Ishikawa (cell line): ENCODE measurements at regions not wholly inside any gene's neighbourhood (a gene's known extent, or its start where the extent isn't known, plus 50 kb on each side); places are given as distances from the start of the nearest gene placed in this dataset.

ENCODE experiments used
- CEBPB ChIP-seq: IDR thresholded peaks from 2 replicates; pipeline ENCODE4 v1.6.1; 2012
- CREB1 ChIP-seq: IDR thresholded peaks from 2 replicates; pipeline ENCODE4 v1.6.1; 2012; ENCODE audit warnings: low read depth
- EGR1 ChIP-seq: IDR thresholded peaks from 2 replicates; pipeline ENCODE4 v1.6.1; 2012
- EP300 ChIP-seq: IDR thresholded peaks from 2 replicates; pipeline ENCODE4 v1.6.1; 2012; ENCODE audit warnings: borderline replicate concordance
- FOXM1 ChIP-seq: IDR thresholded peaks from 2 replicates; pipeline ENCODE4 v1.6.1; 2012; ENCODE audit warnings: low read depth, borderline replicate concordance
- NFIC ChIP-seq: IDR thresholded peaks from 2 replicates; pipeline ENCODE4 v1.6.1; 2012
- RAD21 ChIP-seq: IDR thresholded peaks from 2 replicates; pipeline ENCODE4 v1.6.1; 2012; ENCODE audit warnings: low read depth
- TAF1 ChIP-seq: IDR thresholded peaks from 2 replicates; pipeline ENCODE4 v1.6.1; 2012; ENCODE audit warnings: low read depth, mild to moderate bottlenecking
- TCF12 ChIP-seq: IDR thresholded peaks from 2 replicates; pipeline ENCODE4 v1.6.1; 2012; ENCODE audit warnings: low read depth
- TEAD4 ChIP-seq: IDR thresholded peaks from 2 replicates; pipeline ENCODE4 v1.6.1; 2012
- YY1 ChIP-seq: IDR thresholded peaks from 2 replicates; pipeline ENCODE4 v1.6.1; 2012; ENCODE audit warnings: low read depth
- ZBTB7A ChIP-seq: IDR thresholded peaks from 2 replicates; pipeline ENCODE4 v1.6.1; 2012; ENCODE audit warnings: low read depth
- TF ChIP-seq, protein P1 (sequence below): IDR thresholded peaks from 2 replicates; pipeline ENCODE4 v1.6.1; 2012
- TF ChIP-seq, protein P2 (sequence below): IDR thresholded peaks from 2 replicates; pipeline ENCODE4 v1.6.1; 2012; ENCODE audit warnings: low read depth, mild to moderate bottlenecking
- TF ChIP-seq, protein P3 (sequence below): IDR thresholded peaks from 2 replicates; pipeline ENCODE4 v1.6.1; 2012

DNA sequence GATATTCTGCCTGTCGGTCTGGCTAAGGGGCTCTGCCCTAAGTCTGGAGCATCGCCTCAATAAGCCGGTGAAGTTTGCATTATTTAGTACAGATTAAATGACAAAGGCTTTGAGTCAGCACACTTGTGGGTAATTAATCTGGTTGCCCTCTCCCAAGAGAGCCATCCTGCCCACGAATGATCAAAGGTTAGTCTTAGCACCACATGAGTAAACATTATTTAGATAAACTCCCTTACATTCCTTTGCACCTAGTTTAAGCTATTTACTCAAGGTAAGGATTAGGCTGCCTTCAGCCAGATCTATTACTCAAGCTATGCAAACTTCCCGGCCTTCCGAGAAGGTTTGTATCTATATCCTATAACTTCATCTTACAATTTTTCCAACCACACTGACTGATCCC is 572.1 kb downstream of the CHSY3 start:
- TF ChIP-seq NFIC (no peak), FOXM1 (no peak), TCF12 (no peak), TAF1 (no peak), TEAD4 (no peak), CEBPB (no peak), ZBTB7A (no peak), YY1 (no peak), RAD21 (no peak), EGR1 (no peak), CREB1 (no peak), EP300 (no peak)
- TF ChIP-seq, protein P1, sequence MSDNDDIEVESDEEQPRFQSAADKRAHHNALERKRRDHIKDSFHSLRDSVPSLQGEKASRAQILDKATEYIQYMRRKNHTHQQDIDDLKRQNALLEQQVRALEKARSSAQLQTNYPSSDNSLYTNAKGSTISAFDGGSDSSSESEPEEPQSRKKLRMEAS, result no peak
- TF ChIP-seq, protein P2, sequence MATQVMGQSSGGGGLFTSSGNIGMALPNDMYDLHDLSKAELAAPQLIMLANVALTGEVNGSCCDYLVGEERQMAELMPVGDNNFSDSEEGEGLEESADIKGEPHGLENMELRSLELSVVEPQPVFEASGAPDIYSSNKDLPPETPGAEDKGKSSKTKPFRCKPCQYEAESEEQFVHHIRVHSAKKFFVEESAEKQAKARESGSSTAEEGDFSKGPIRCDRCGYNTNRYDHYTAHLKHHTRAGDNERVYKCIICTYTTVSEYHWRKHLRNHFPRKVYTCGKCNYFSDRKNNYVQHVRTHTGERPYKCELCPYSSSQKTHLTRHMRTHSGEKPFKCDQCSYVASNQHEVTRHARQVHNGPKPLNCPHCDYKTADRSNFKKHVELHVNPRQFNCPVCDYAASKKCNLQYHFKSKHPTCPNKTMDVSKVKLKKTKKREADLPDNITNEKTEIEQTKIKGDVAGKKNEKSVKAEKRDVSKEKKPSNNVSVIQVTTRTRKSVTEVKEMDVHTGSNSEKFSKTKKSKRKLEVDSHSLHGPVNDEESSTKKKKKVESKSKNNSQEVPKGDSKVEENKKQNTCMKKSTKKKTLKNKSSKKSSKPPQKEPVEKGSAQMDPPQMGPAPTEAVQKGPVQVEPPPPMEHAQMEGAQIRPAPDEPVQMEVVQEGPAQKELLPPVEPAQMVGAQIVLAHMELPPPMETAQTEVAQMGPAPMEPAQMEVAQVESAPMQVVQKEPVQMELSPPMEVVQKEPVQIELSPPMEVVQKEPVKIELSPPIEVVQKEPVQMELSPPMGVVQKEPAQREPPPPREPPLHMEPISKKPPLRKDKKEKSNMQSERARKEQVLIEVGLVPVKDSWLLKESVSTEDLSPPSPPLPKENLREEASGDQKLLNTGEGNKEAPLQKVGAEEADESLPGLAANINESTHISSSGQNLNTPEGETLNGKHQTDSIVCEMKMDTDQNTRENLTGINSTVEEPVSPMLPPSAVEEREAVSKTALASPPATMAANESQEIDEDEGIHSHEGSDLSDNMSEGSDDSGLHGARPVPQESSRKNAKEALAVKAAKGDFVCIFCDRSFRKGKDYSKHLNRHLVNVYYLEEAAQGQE, result no peak
- TF ChIP-seq, protein P3, sequence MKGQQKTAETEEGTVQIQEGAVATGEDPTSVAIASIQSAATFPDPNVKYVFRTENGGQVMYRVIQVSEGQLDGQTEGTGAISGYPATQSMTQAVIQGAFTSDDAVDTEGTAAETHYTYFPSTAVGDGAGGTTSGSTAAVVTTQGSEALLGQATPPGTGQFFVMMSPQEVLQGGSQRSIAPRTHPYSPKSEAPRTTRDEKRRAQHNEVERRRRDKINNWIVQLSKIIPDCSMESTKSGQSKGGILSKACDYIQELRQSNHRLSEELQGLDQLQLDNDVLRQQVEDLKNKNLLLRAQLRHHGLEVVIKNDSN, result no peak

DNA sequence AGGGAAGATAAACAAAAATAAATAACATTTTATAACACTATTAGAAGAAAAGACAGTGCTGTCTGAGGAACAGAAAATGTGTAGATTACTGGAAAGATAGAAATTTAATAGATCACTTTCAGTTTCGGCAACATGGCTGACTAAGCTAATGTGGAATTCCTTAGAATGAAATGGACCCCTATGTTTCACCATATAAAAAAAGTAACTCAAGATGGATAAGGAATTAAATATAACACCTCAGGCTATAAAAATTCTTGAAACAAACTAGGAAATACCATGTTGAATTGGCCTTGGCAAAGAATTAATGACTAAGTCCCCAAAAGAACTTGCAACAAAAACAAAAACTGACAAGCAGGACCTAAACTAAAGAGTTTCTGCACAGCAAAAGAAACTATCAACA is 558.3 kb downstream of the CHSY3 start:
- TF ChIP-seq, protein P3, result no peak
- TF ChIP-seq EGR1 (no peak), CEBPB (no peak), FOXM1 (no peak)
- TF ChIP-seq, protein P2, result no peak

DNA sequence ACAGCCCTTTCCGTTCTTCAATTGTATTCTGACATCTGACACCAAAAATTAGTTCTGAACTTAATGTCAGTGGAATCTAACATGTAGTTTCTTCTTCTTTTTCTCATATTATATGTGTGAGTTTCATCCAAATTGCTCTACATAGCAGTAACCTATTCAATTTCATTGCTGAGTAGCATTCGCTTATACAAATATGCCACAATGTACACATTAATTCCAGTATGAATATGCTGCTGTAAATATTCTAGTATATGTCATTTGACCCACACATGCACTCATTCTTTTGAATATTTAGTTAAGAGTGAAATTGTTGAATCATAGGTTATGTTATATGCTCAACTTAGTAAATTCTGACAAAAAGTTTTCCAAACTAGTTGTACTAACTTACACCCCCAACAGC is 550.9 kb downstream of the CHSY3 start:
- TF ChIP-seq TAF1 (no peak), TCF12 (no peak), FOXM1 (no peak), EP300 (no peak), NFIC (no peak), CEBPB (no peak), ZBTB7A (no peak), EGR1 (no peak), CREB1 (no peak), RAD21 (no peak), YY1 (no peak), TEAD4 (no peak)
- TF ChIP-seq, protein P3, result no peak
- TF ChIP-seq, protein P1, result no peak
- TF ChIP-seq, protein P2, result no peak

DNA sequence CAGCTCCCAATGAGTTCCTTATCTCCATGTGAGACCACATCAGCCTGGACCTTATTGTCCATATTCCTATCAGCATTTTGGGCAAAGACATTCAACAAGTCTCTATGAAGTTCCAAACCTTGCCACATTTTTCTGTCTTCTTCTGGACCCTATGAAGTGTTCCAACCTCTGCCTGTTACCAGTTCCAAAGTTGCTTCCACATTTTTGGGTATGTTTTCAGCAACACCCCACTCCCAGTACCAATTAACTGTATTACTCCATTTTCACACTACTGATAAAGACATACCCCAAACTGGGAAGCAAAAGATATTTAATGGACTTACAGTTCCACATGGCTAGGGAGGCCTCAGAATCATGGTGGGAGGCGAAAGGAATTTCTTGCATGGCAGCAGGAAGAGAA is 548.5 kb downstream of the CHSY3 start:
- TF ChIP-seq, protein P3, result no peak
- TF ChIP-seq ZBTB7A (no peak), CEBPB (no peak), EGR1 (no peak), CREB1 (no peak), TAF1 (no peak), TEAD4 (no peak), YY1 (no peak), EP300 (no peak), FOXM1 (no peak), TCF12 (no peak)
- TF ChIP-seq, protein P1, result no peak
- TF ChIP-seq, protein P2, result no peak
